GM23248 (cell line): ENCODE measurements at regions not wholly inside any gene's neighbourhood (a gene's known extent, or its start where the extent isn't known, plus 50 kb on each side); places are given as distances from the start of the nearest gene placed in this dataset.
A peak's percentile ranks its signal among the peaks of the same experiment; 100 is the strongest.
"Not testable (repeated sequence)": the region's sequence is repeated elsewhere in the genome, so short reads cannot be mapped to it uniquely, and the experiment has no call there.

Experiments used
- DNase-seq: peaks from one replicate; pipeline ENCODE4 v3.0.0-alpha.2; 2015
- H2AFZ ChIP-seq: fragments of 200-600 bp; sonication (generic); 2 replicates; pipeline ENCODE4 v1.6.1; 2016; ENCODE audit warnings: antibody characterized with exemption
- H3F3A ChIP-seq: fragments of 200-600 bp; sonication (generic); 2 replicates; pipeline ENCODE4 v1.6.1; 2016; ENCODE audit warnings: mild to moderate bottlenecking, antibody characterized with exemption, mixed run types; ENCODE audit not compliant: insufficient read depth
- H3K27ac ChIP-seq: fragments of 200-600 bp; sonication (generic); 2 replicates; pipeline ENCODE4 v1.5.1; 2016; ENCODE audit warnings: mild to moderate bottlenecking
- H3K27me3 ChIP-seq: fragments of 200-600 bp; sonication (generic); replicated peaks from 2 replicates; pipeline ENCODE4 v1.6.1; 2016; ENCODE audit warnings: mild to moderate bottlenecking; ENCODE audit not compliant: insufficient read depth
- H3K36me3 ChIP-seq: fragments of 200-600 bp; sonication (generic); 2 replicates; pipeline ENCODE4 v1.6.1; 2016; ENCODE audit warnings: low read depth, mild to moderate bottlenecking
- H3K4me1 ChIP-seq: fragments of 200-600 bp; sonication (generic); 2 replicates; pipeline ENCODE4 v1.6.1; 2016; ENCODE audit warnings: mild to moderate bottlenecking; ENCODE audit not compliant: insufficient read depth
- H3K4me2 ChIP-seq: fragments of 200-600 bp; sonication (generic); one replicate; pipeline ENCODE4 v1.6.1; 2016; ENCODE audit warnings: mild to moderate bottlenecking; ENCODE audit not compliant: unreplicated experiment
- H3K4me3 ChIP-seq: fragments of 200-600 bp; sonication (generic); 2 replicates; pipeline ENCODE4 v1.5.1; 2016; ENCODE audit warnings: mild to moderate bottlenecking
- H3K79me2 ChIP-seq: fragments of 200-600 bp; sonication (generic); 2 replicates; pipeline ENCODE4 v1.6.1; 2016; ENCODE audit warnings: mild to moderate bottlenecking; ENCODE audit not compliant: insufficient read depth
- H3K9ac ChIP-seq: fragments of 200-600 bp; sonication (generic); 2 replicates; pipeline ENCODE4 v1.6.1; 2016; ENCODE audit warnings: mild to moderate bottlenecking
- H3K9me2 ChIP-seq: fragments of 200-600 bp; sonication (generic); 2 replicates; pipeline ENCODE4 v1.6.1; 2016; ENCODE audit warnings: mixed run types, mild to moderate bottlenecking, moderate library complexity; ENCODE audit not compliant: insufficient read depth
- H3K9me3 ChIP-seq: fragments of 200-600 bp; sonication (generic); one replicate; pipeline ENCODE4 v1.6.1; 2017; ENCODE audit warnings: low read depth
- H4K20me1 ChIP-seq: fragments of 200-600 bp; sonication (generic); 2 replicates; pipeline ENCODE4 v1.6.0; 2016; ENCODE audit not compliant: insufficient read depth
- EZH2 ChIP-seq: fragments of 200-600 bp; sonication (generic); IDR thresholded peaks from 2 replicates; pipeline ENCODE4 v1.6.1; 2018; ENCODE audit warnings: antibody characterized with exemption, mild to moderate bottlenecking; ENCODE audit not compliant: insufficient read depth, poor library complexity, severe bottlenecking
- EZH2phosphoT487 ChIP-seq: fragments of 200-600 bp; sonication (generic); IDR thresholded peaks from 2 replicates; pipeline ENCODE4 v1.6.1; 2018; ENCODE audit warnings: antibody characterized with exemption, moderate library complexity, mild to moderate bottlenecking, low read depth; ENCODE audit not compliant: insufficient read depth
- WGBS, 2 experiments: methylation state at CpG; one replicate each; pipeline ENCODE4 v1.1.6; 2015 to 2017; ENCODE audit warnings: low lambda C conversion rate in 2 of 2, low coverage in 1 of 2; ENCODE audit errors: missing lambda C conversion rate in 2 of 2; 5-methylcytosine and 5-hydroxymethylcytosine counted together
- in situ Hi-C: fragments of 300-500 bp; cut with MboI; formaldehyde crosslinking; loops from 2 replicates; pipeline ENCODE4 v1.15.0; 2020

- no peaks in the 10 kb centered on the region for H4K20me1 ChIP-seq
- no peaks in the 10 kb centered on the region for H3K9me2 ChIP-seq
- no peak overlapping the region for H3K27ac ChIP-seq
- no peaks in the 10 kb centered on the region for H3K9me3 ChIP-seq
- H2AFZ ChIP-seq = no peak overlapping the region
- 60 to 61% methylated on average over 15 to 17 of the region's 17 CpGs for WGBS, 2 experiments
- no peak overlapping the region for H3K4me3 ChIP-seq
- H3K4me1 ChIP-seq = no peaks in the 10 kb centered on the region
- H3K79me2 ChIP-seq = no peaks in the 10 kb centered on the region
- no peak overlapping the region for H3K4me2 ChIP-seq
- no peak for TF ChIP-seq EZH2phosphoT487
- TF ChIP-seq EZH2 = no peak
- H3K9ac ChIP-seq = no peak overlapping the region
- no peak for DNase-seq
- H3K36me3 ChIP-seq = no peaks in the 10 kb centered on the region
- in situ Hi-C loops = no loop called here
- no peaks in the 10 kb centered on the region for H3F3A ChIP-seq
- no peaks in the 10 kb centered on the region; the same call in 1 of the 2 replicates for H3K27me3 ChIP-seq
Measured at GRCh38 chr3:87761795-87762194, 297.0 kb downstream of the CGGBP1 start.

GRCh38 chr3:87761341-87761740, 297.5 kb downstream of the CGGBP1 start:
- in situ Hi-C loops = no loop called here
- Histone ChIP-seq H3K9me3 (no peaks in the 10 kb centered on the region), H3K27ac (no peak overlapping the region), H4K20me1 (no peaks in the 10 kb centered on the region), H3F3A (no peaks in the 10 kb centered on the region), H3K79me2 (no peaks in the 10 kb centered on the region), H3K4me2 (no peak overlapping the region), H3K4me1 (no peaks in the 10 kb centered on the region), H2AFZ (no peak overlapping the region), H3K4me3 (no peak overlapping the region), H3K9me2 (no peaks in the 10 kb centered on the region; the same call in 1 of the 2 replicates), H3K36me3 (no peaks in the 10 kb centered on the region), H3K27me3 (no peaks in the 10 kb centered on the region; the same call in 1 of the 2 replicates), H3K9ac (no peak overlapping the region)
- 65 to 68% methylated on average over 11 of the region's 11 CpGs for WGBS, 2 experiments
- no peak for DNase-seq
- TF ChIP-seq EZH2phosphoT487 = no peak
- no peak for TF ChIP-seq EZH2

- in situ Hi-C loops = no loop called here
- H3K9me3 ChIP-seq = peaks cover 2% of the 10 kb centered on the region
- WGBS, 2 experiments = 2 to 5% methylated on average over 1 of the region's 1 CpG
Measured at GRCh38 chr3:87756616-87757015, 302.2 kb downstream of the CGGBP1 start.

GRCh38 chr3:87755852-87756251, 303.0 kb downstream of the CGGBP1 start:
- Histone ChIP-seq H3K27me3 (no peaks in the 10 kb centered on the region), H3K79me2 (no peaks in the 10 kb centered on the region), H3K9me2 (peaks cover 3% of the 10 kb centered on the region), H3K4me1 (no peaks in the 10 kb centered on the region), H3K9me3 (peaks cover 2% of the 10 kb centered on the region), H3K9ac (no peak overlapping the region), H3K4me3 (no peak overlapping the region), H2AFZ (no peak overlapping the region), H4K20me1 (no peaks in the 10 kb centered on the region), H3K27ac (no peak overlapping the region), H3K4me2 (no peak overlapping the region), H3F3A (no peaks in the 10 kb centered on the region), H3K36me3 (no peaks in the 10 kb centered on the region)
- in situ Hi-C loops = no loop called here
- DNase-seq = no peak
- TF ChIP-seq EZH2 = no peak
- no peak for TF ChIP-seq EZH2phosphoT487

More at GRCh38 chr3:87756616-87757015, 302.2 kb downstream of the CGGBP1 start:
- Histone ChIP-seq H3K36me3 (no peaks in the 10 kb centered on the region), H3K9me2 (peaks cover 3% of the 10 kb centered on the region), H3K9ac (no peak overlapping the region), H3K79me2 (no peaks in the 10 kb centered on the region), H2AFZ (no peak overlapping the region), H4K20me1 (no peaks in the 10 kb centered on the region), H3F3A (no peaks in the 10 kb centered on the region), H3K4me1 (no peaks in the 10 kb centered on the region), H3K4me2 (no peak overlapping the region), H3K4me3 (no peak overlapping the region), H3K27me3 (no peaks in the 10 kb centered on the region), H3K27ac (no peak overlapping the region)
- TF ChIP-seq EZH2 = no peak
- no peak for TF ChIP-seq EZH2phosphoT487
- DNase-seq = no peak

GRCh38 chr3:87742250-87742649, 316.6 kb downstream of the CGGBP1 start:
- DNase-seq = no peak
- Histone ChIP-seq H2AFZ (no peak overlapping the region), H3K36me3 (no peaks in the 10 kb centered on the region), H3K27me3 (no peaks in the 10 kb centered on the region), H3K4me2 (no peak overlapping the region), H3K79me2 (no peaks in the 10 kb centered on the region), H3K9me2 (no peaks in the 10 kb centered on the region), H3F3A (no peaks in the 10 kb centered on the region), H3K9me3 (no peaks in the 10 kb centered on the region), H3K4me1 (no peaks in the 10 kb centered on the region), H3K9ac (no peak overlapping the region), H4K20me1 (no peaks in the 10 kb centered on the region), H3K4me3 (no peak overlapping the region), H3K27ac (no peak overlapping the region)
- in situ Hi-C loops = no loop called here
- TF ChIP-seq EZH2 (no peak), EZH2phosphoT487 (no peak)
- WGBS, 2 experiments = 11 to 19% methylated on average over 2 of the region's 2 CpGs

GRCh38 chr3:87740894-87741293, 317.9 kb downstream of the CGGBP1 start:
- H3K4me2 ChIP-seq, H4K20me1 ChIP-seq, H3K27me3 ChIP-seq, in situ Hi-C loops, H3K4me1 ChIP-seq, H3K9ac ChIP-seq, H3K36me3 ChIP-seq, H3K9me3 ChIP-seq, DNase-seq, H3K9me2 ChIP-seq, H3F3A ChIP-seq, H2AFZ ChIP-seq, H3K79me2 ChIP-seq, H3K4me3 ChIP-seq, H3K27ac ChIP-seq: not testable (repeated sequence)
- 25 to 26% methylated on average over 1 of the region's 1 CpG for WGBS, 2 experiments

GRCh38 chr3:87737817-87738216, 321.0 kb downstream of the CGGBP1 start:
- H3K27ac ChIP-seq, H3F3A ChIP-seq, H2AFZ ChIP-seq, H4K20me1 ChIP-seq, H3K4me2 ChIP-seq, H3K9me3 ChIP-seq, H3K27me3 ChIP-seq, H3K4me3 ChIP-seq, H3K9me2 ChIP-seq, in situ Hi-C loops, H3K4me1 ChIP-seq, H3K36me3 ChIP-seq, H3K79me2 ChIP-seq, H3K9ac ChIP-seq: not testable (repeated sequence)
- peak; percentile 59 for DNase-seq
- WGBS, 2 experiments = 16 to 22% methylated on average over 3 of the region's 3 CpGs
